Panc1 (cell line): ENCODE measurements at regions not wholly inside any gene's neighbourhood (a gene's known extent, or its start where the extent isn't known, plus 50 kb on each side); places are given as distances from the start of the nearest gene placed in this dataset.

Source experiments
- POLR2AphosphoS5 ChIP-seq: IDR thresholded peaks from 2 replicates; pipeline ENCODE4 v1.6.1; 2012; ENCODE audit warnings: mild to moderate bottlenecking, low read depth, low read length, moderate library complexity
- TF ChIP-seq, protein P1 (sequence below): fragments of 450-650 bp; IDR thresholded peaks from 2 replicates; pipeline ENCODE4 v1.5.1; 2017; ENCODE audit warnings: mild to moderate bottlenecking
- TF ChIP-seq, protein P2 (sequence below), 2 experiments: IDR thresholded peaks; 2 replicates each; pipeline ENCODE4 v1.6.1; 2011 to 2012; ENCODE audit warnings: low read depth in 2 of 2, control low read depth in 1 of 2, low read length in 1 of 2, mild to moderate bottlenecking in 1 of 2, moderate library complexity in 1 of 2; ENCODE audit not compliant: insufficient read depth in 1 of 2

DNA sequence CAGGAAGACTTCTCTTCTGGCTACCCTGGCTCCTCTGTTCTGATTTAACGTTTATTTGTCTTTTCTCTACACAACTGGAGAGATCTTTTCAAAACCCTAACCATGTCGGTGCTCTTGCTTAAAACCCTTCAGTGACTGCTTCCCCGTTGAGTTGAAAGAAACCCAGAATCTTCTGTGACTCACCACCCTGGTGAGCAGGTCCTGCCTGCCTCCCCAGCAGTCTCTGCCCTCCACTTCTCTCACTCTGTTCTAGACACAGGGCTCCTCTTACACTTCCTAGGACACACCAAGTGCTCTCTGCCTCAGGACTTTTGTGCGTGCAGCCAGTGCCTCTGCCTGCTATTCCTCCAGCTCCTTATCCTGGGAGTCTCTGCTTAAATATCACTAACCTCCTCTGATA lies 131.4 kb downstream of the IER5 start:
- TF ChIP-seq, protein P1, sequence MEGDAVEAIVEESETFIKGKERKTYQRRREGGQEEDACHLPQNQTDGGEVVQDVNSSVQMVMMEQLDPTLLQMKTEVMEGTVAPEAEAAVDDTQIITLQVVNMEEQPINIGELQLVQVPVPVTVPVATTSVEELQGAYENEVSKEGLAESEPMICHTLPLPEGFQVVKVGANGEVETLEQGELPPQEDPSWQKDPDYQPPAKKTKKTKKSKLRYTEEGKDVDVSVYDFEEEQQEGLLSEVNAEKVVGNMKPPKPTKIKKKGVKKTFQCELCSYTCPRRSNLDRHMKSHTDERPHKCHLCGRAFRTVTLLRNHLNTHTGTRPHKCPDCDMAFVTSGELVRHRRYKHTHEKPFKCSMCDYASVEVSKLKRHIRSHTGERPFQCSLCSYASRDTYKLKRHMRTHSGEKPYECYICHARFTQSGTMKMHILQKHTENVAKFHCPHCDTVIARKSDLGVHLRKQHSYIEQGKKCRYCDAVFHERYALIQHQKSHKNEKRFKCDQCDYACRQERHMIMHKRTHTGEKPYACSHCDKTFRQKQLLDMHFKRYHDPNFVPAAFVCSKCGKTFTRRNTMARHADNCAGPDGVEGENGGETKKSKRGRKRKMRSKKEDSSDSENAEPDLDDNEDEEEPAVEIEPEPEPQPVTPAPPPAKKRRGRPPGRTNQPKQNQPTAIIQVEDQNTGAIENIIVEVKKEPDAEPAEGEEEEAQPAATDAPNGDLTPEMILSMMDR, result no peak
- TF ChIP-seq POLR2AphosphoS5, result no peak
- TF ChIP-seq, protein P2, sequence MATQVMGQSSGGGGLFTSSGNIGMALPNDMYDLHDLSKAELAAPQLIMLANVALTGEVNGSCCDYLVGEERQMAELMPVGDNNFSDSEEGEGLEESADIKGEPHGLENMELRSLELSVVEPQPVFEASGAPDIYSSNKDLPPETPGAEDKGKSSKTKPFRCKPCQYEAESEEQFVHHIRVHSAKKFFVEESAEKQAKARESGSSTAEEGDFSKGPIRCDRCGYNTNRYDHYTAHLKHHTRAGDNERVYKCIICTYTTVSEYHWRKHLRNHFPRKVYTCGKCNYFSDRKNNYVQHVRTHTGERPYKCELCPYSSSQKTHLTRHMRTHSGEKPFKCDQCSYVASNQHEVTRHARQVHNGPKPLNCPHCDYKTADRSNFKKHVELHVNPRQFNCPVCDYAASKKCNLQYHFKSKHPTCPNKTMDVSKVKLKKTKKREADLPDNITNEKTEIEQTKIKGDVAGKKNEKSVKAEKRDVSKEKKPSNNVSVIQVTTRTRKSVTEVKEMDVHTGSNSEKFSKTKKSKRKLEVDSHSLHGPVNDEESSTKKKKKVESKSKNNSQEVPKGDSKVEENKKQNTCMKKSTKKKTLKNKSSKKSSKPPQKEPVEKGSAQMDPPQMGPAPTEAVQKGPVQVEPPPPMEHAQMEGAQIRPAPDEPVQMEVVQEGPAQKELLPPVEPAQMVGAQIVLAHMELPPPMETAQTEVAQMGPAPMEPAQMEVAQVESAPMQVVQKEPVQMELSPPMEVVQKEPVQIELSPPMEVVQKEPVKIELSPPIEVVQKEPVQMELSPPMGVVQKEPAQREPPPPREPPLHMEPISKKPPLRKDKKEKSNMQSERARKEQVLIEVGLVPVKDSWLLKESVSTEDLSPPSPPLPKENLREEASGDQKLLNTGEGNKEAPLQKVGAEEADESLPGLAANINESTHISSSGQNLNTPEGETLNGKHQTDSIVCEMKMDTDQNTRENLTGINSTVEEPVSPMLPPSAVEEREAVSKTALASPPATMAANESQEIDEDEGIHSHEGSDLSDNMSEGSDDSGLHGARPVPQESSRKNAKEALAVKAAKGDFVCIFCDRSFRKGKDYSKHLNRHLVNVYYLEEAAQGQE (IDR thresholded peaks at IDR 0.05; ENCODE audit: insufficient read depth in 1 of 2, low read depth in 2 of 2, low read length in 1 of 2), result no peak
